ENCODE measurements at regions not wholly inside any gene's neighbourhood (a gene's known extent, or its start where the extent isn't known, plus 50 kb on each side); places are given as distances from the start of the nearest gene placed in this dataset.
A peak's percentile ranks its signal among the peaks of the same experiment; 100 is the strongest.

DNA sequence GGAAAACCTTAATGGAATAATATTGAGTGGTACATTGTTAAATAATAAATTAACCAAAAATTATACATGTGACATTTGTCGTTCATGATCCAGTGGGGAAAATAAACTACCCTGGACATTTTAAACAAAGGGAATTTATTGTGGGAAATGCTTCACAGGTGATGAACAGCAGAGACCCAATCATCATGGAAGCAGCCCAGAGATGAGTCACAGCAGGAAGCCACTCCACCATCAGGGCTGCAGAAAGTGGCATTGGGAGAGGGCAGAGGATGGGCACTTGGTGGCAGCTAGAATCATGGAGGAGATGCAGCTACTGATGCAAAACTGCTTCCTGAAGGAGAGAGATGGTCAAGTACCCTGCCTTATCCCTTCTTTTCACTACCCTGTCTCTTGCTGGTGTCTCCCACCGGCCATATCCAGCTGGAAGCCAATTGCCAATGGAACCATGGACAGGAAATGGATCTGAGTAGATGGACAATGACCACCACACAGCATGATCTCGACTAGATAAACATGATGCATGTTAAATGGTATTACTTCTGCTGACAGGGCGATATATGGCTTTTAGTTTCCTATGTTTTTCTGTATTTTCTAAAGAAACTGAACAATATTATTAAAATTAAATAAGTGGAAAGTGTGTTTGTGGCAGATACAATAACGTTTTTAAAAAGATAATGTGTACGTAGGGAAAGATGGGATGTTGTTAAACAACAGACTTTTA, 139.8 kb downstream of the RPIA start:
- no peak overlapping the region for H3K9ac ChIP-seq (ENCODE audit: low read length)
- no peak overlapping the region for H3K4me3 ChIP-seq (ENCODE audit: low read length)
- H3F3A ChIP-seq (ENCODE audit: low read length, unreplicated experiment): no peaks in the 10 kb centered on the region
- ATAC-seq: 0 out of 2 replicates have a peak, but pooled peaks have one; percentile 38
- intact Hi-C loops (cut with micrococcal nuclease): no loop called here
- TF ChIP-seq EZH2 (IDR thresholded peaks at IDR 0.05; ENCODE audit: low read length, unreplicated experiment) (no peak), CTCF (conservative IDR thresholded peaks at IDR 0.05; ENCODE audit: low read depth, low read length) (no peak), EZH2phosphoT487 (IDR thresholded peaks at IDR 0.05; ENCODE audit: borderline replicate concordance, low read length) (no peak)
- H3K9me3 ChIP-seq (ENCODE audit: low read length): no peaks in the 10 kb centered on the region
- CTCF ChIA-PET: no interaction called here
- no peaks in the 10 kb centered on the region for H3K36me3 ChIP-seq (ENCODE audit: low read depth, low read length)
- no TSS peak for BruUV-seq (replicated peaks)
- H3K27ac ChIP-seq (ENCODE audit: low read length): no peak overlapping the region
- H3K4me1 ChIP-seq (ENCODE audit: insufficient read depth, low read length): no peaks in the 10 kb centered on the region
- H4K20me1 ChIP-seq (ENCODE audit: low read length): no peaks in the 10 kb centered on the region
- no peaks in the 10 kb centered on the region for H3K9me2 ChIP-seq (replicated peaks; ENCODE audit: low read length)
- peak; percentile 30 for DNase-seq
- H3K4me2 ChIP-seq (ENCODE audit: low read length): no peak overlapping the region
- H2AFZ ChIP-seq (ENCODE audit: low read length): no peak overlapping the region
- peaks cover 22% of the 10 kb centered on the region; the same call in 1 of the 2 replicates for H3K27me3 ChIP-seq (ENCODE audit: low read length)
- POLR2A ChIA-PET (ENCODE audit: unreplicated experiment): no interaction called here
- no peaks in the 10 kb centered on the region for H3K79me2 ChIP-seq (ENCODE audit: low read length)

DNA sequence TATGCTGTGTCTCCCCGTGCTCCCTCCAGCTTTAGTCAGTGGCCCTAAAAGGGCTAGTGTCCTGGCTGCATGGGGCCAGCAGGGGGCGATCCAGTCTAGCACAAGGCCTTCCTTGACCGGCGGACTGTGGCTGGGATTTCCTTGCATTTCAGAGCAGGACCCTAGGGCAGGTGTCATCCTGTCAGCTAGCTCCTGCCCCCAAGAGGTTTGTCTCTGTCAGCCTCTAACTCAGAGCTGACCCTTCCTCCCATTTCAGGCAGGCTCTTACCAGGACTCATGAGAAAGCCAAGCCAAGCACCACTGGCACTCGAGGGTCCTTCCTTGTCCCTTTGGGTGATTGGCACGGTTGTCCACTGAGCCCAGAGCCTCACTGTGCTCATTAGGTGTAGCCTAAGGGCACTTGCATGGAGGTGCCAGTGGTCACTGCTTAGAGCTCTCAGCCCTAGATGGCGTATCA, 140.3 kb downstream of the RPIA start:
- POLR2A ChIA-PET (ENCODE audit: unreplicated experiment): no interaction called here
- Histone ChIP-seq H4K20me1 (ENCODE audit: low read length) (no peaks in the 10 kb centered on the region), H3K9me3 (ENCODE audit: low read length) (no peaks in the 10 kb centered on the region), H3K27ac (ENCODE audit: low read length) (no peak overlapping the region), H3K79me2 (ENCODE audit: low read length) (no peaks in the 10 kb centered on the region), H3K4me1 (ENCODE audit: insufficient read depth, low read length) (no peaks in the 10 kb centered on the region), H3K9ac (ENCODE audit: low read length) (no peak overlapping the region), H3K4me3 (ENCODE audit: low read length) (no peak overlapping the region), H3F3A (ENCODE audit: low read length, unreplicated experiment) (no peaks in the 10 kb centered on the region), H3K27me3 (ENCODE audit: low read length) (peaks cover 22% of the 10 kb centered on the region; the same call in 1 of the 2 replicates), H2AFZ (ENCODE audit: low read length) (no peak overlapping the region), H3K9me2 (replicated peaks; ENCODE audit: low read length) (no peaks in the 10 kb centered on the region), H3K36me3 (ENCODE audit: low read depth, low read length) (no peaks in the 10 kb centered on the region), H3K4me2 (ENCODE audit: low read length) (no peak overlapping the region)
- peak; percentile 62 for TF ChIP-seq CTCF (conservative IDR thresholded peaks at IDR 0.05; ENCODE audit: low read depth, low read length)
- no peak for TF ChIP-seq EZH2phosphoT487 (IDR thresholded peaks at IDR 0.05; ENCODE audit: borderline replicate concordance, low read length)
- TF ChIP-seq EZH2 (IDR thresholded peaks at IDR 0.05; ENCODE audit: low read length, unreplicated experiment): no peak
- CTCF ChIA-PET: no interaction called here
- ATAC-seq (peak; percentile 50; the same call in 1 of the 2 replicates), DNase-seq (peak; percentile 25)
- intact Hi-C loops (cut with micrococcal nuclease): no loop called here
- BruUV-seq (replicated peaks): no TSS peak

DNA sequence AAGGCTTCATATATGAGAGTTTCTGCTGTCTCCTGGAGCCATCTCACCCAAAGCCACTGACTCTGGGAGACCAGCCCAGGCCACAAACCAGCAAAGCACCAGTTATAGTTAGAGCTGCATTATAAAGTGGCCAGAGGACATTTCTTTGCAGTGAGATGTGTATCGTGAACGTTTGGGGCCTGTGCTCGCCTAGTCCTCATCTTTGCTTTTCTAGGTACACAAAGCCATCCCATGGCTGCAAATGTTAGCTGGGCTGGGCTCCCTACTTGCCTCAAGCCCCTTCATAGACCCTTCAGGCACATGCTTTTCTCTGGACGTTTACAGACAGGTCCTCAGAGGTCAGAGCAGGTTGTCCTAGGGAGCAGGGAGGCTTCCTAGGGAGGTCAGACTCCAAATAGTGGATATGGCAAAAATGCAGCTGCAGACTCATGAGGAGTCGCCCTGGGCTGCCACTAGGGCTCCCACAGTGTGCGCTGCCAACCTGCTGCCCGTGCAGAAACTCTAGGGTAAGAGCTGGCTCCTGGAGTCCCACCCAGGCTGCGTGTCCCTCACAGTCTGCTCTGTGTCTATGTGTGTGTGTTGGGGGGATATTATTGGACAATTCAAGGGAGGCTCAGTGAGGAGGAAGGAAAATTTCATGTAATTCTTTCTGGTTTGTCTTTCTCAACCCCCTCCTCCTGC, 141.0 kb downstream of the RPIA start:
- intact Hi-C loops (cut with micrococcal nuclease): no loop called here
- BruUV-seq (replicated peaks): no TSS peak

More for the DNA sequence above, 141.0 kb downstream of the RPIA start:
- H3K9ac ChIP-seq (ENCODE audit: low read length): no peak overlapping the region
- no peak overlapping the region for H3K4me3 ChIP-seq (ENCODE audit: low read length)
- no peak overlapping the region for H3K27ac ChIP-seq (ENCODE audit: low read length)
- POLR2A ChIA-PET (ENCODE audit: unreplicated experiment): no interaction called here
- H4K20me1 ChIP-seq (ENCODE audit: low read length): no peaks in the 10 kb centered on the region
- no peak overlapping the region for H3K4me2 ChIP-seq (ENCODE audit: low read length)
- H2AFZ ChIP-seq (ENCODE audit: low read length): no peak overlapping the region
- no peaks in the 10 kb centered on the region for H3K9me3 ChIP-seq (ENCODE audit: low read length)
- DNase-seq (no peak), ATAC-seq (peak; percentile 18; the same call in 1 of the 2 replicates)
- TF ChIP-seq EZH2 (IDR thresholded peaks at IDR 0.05; ENCODE audit: low read length, unreplicated experiment): no peak
- no peak for TF ChIP-seq CTCF (conservative IDR thresholded peaks at IDR 0.05; ENCODE audit: low read depth, low read length)
- TF ChIP-seq EZH2phosphoT487 (IDR thresholded peaks at IDR 0.05; ENCODE audit: borderline replicate concordance, low read length): no peak
- H3K79me2 ChIP-seq (ENCODE audit: low read length): no peaks in the 10 kb centered on the region
- H3K27me3 ChIP-seq (ENCODE audit: low read length): peaks cover 22% of the 10 kb centered on the region; the same call in 1 of the 2 replicates
- H3F3A ChIP-seq (ENCODE audit: low read length, unreplicated experiment): no peaks in the 10 kb centered on the region
- no peaks in the 10 kb centered on the region for H3K36me3 ChIP-seq (ENCODE audit: low read depth, low read length)
- CTCF ChIA-PET: no interaction called here
- H3K4me1 ChIP-seq (ENCODE audit: insufficient read depth, low read length): no peaks in the 10 kb centered on the region
- no peaks in the 10 kb centered on the region for H3K9me2 ChIP-seq (replicated peaks; ENCODE audit: low read length)
